Neuronal stem cell (in vitro differentiated cells): ENCODE measurements at regions not wholly inside any gene's neighbourhood (a gene's known extent, or its start where the extent isn't known, plus 50 kb on each side); places are given as distances from the start of the nearest gene placed in this dataset.

Experiments
- DNase-seq: peaks from one replicate; pipeline ENCODE4 v3.0.0-alpha.2; 2013; ENCODE audit warnings: low spot score
- H2AFZ ChIP-seq: one replicate; pipeline ENCODE4 v1.6.1; 2013; ENCODE audit warnings: mild to moderate bottlenecking, low read length, inconsistent platforms
- H2AK5ac ChIP-seq: 2 replicates; pipeline ENCODE4 v1.6.1; 2013; ENCODE audit warnings: low read depth, mild to moderate bottlenecking, inconsistent platforms, low read length, moderate library complexity, mixed read lengths
- H2BK120ac ChIP-seq: 2 replicates; pipeline ENCODE4 v1.6.1; 2013; ENCODE audit warnings: low read depth, mild to moderate bottlenecking, inconsistent platforms, low read length, moderate library complexity, mixed read lengths
- H2BK12ac ChIP-seq: one replicate; pipeline ENCODE4 v1.6.1; 2013; ENCODE audit warnings: low read length, inconsistent platforms
- H2BK15ac ChIP-seq: 2 replicates; pipeline ENCODE4 v1.6.1; 2013; ENCODE audit warnings: mild to moderate bottlenecking, low read length, inconsistent platforms, mixed read lengths
- H2BK5ac ChIP-seq: one replicate; pipeline ENCODE4 v1.6.1; 2013; ENCODE audit warnings: inconsistent platforms, mild to moderate bottlenecking, low read length, moderate library complexity
- H3K14ac ChIP-seq: one replicate; pipeline ENCODE4 v1.6.1; 2013; ENCODE audit warnings: low read length, inconsistent platforms
- H3K18ac ChIP-seq: 2 replicates; pipeline ENCODE4 v1.6.1; 2013; ENCODE audit warnings: low read length, inconsistent platforms
- H3K23ac ChIP-seq: 2 replicates; pipeline ENCODE4 v1.6.1; 2013; ENCODE audit warnings: low read depth, mild to moderate bottlenecking, mixed read lengths, low read length, inconsistent platforms; ENCODE audit not compliant: poor library complexity
- H3K27ac ChIP-seq: replicated peaks from 3 replicates; pipeline ENCODE4 v1.5.1; 2013; ENCODE audit warnings: low read length, inconsistent platforms
- H3K27me3 ChIP-seq, 3 experiments: 2 replicates each; pipeline ENCODE4 v1.6.1; 2013; ENCODE audit warnings: low read length in 3 of 3, mild to moderate bottlenecking in 2 of 3, inconsistent platforms in 1 of 3, low read depth in 1 of 3, mixed read lengths in 1 of 3, moderate library complexity in 1 of 3; ENCODE audit not compliant: control insufficient read depth in 3 of 3, insufficient read depth in 3 of 3
- H3K36me3 ChIP-seq, 2 donors: replicated peaks in 1 of 2; 2 replicates each; pipeline ENCODE4 v1.6.1; 2013; ENCODE audit warnings: low read length in 2 of 2; ENCODE audit not compliant: control insufficient read depth in 2 of 2, insufficient read depth in 2 of 2
- H3K4ac ChIP-seq: 2 replicates; pipeline ENCODE4 v1.6.1; 2013; ENCODE audit warnings: inconsistent platforms, mild to moderate bottlenecking, low read length, moderate library complexity
- H3K4me1 ChIP-seq, 2 donors: 1 replicate in 1 of 2; 2 replicates in 1 of 2; pipeline ENCODE4 v1.6.1; 2013; ENCODE audit warnings: low read length in 2 of 2, low read depth in 1 of 2; ENCODE audit not compliant: control insufficient read depth in 2 of 2, insufficient read depth in 1 of 2
- H3K4me2 ChIP-seq: one replicate; pipeline ENCODE4 v1.6.1; 2013; ENCODE audit warnings: mild to moderate bottlenecking, low read length, inconsistent platforms; ENCODE audit not compliant: insufficient read depth, poor library complexity, severe bottlenecking
- H3K4me3 ChIP-seq, 2 donors: 2 replicates each; pipeline ENCODE4 v1.5.1; 2013; ENCODE audit warnings: low read length in 2 of 2, mild to moderate bottlenecking in 2 of 2, inconsistent platforms in 1 of 2, moderate library complexity in 1 of 2
- H3K79me1 ChIP-seq: one replicate; pipeline ENCODE4 v1.6.1; 2013; ENCODE audit warnings: low read depth, mild to moderate bottlenecking, inconsistent platforms, low read length, moderate library complexity
- H3K9ac ChIP-seq: one replicate; pipeline ENCODE4 v1.6.1; 2013; ENCODE audit warnings: mild to moderate bottlenecking, low read depth, low read length, inconsistent platforms; ENCODE audit not compliant: poor library complexity
- H3K9me3 ChIP-seq, 2 donors: replicated peaks in 1 of 2; 2 replicates each; pipeline versions ENCODE3 to v1.6.1; 2013; ENCODE audit warnings: low read length in 2 of 2, mild to moderate bottlenecking in 2 of 2, inconsistent platforms in 1 of 2, low read depth in 1 of 2, mixed read lengths in 1 of 2, moderate library complexity in 1 of 2; ENCODE audit not compliant: control insufficient read depth in 2 of 2, insufficient read depth in 1 of 2
- H4K8ac ChIP-seq: one replicate; pipeline ENCODE4 v1.6.1; 2013; ENCODE audit warnings: low read depth, mild to moderate bottlenecking, inconsistent platforms, low read length, moderate library complexity
- H4K91ac ChIP-seq: one replicate; pipeline ENCODE4 v1.6.1; 2013; ENCODE audit warnings: low read length, low read depth, mild to moderate bottlenecking, inconsistent platforms; ENCODE audit not compliant: poor library complexity
- WGBS, 2 donors: extraction: QIAGEN DNeasy Blood & Tissue Kit; methylation state at CpG; one replicate each; pipeline ENCODE4 v1.1.7; 2013; ENCODE audit warnings: missing lambda C conversion rate in 2 of 2, mixed read lengths in 1 of 2; ENCODE audit not compliant: insufficient read length in 2 of 2, insufficient replicate concordance in 1 of 2; ENCODE audit errors: extremely low coverage in 2 of 2; 5-methylcytosine and 5-hydroxymethylcytosine counted together

DNA sequence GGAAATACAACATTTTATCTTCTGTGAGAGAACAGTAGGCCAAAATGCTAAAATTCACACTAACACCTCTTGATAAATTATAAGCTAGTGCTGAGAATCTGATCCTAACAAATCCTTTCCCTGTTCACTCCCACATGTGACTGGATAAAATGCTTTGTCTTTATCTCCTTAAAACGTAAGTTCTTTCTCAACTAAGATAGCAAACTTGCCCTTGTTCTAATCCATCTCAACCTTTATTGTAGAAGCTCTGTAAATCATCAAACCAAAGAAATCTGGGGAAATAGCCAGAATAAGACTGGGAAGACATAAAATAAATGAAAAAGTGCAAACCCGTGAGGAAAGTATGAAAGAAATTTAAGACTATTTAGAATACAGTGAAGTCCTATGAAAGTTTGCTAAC is 1058.4 kb upstream of the ACVR2A start:
- no peak overlapping the region for H2BK120ac ChIP-seq
- H4K91ac ChIP-seq = no peak overlapping the region
- no peak overlapping the region for H3K4me2 ChIP-seq
- no peak overlapping the region for H4K8ac ChIP-seq
- no peak overlapping the region for H2AFZ ChIP-seq
- no peak for DNase-seq
- H3K9ac ChIP-seq = no peak overlapping the region
- H2BK12ac ChIP-seq = no peak overlapping the region
- H2BK15ac ChIP-seq = no peak overlapping the region
- peaks cover 0 to 3% of the 10 kb centered on the region in 2 donors for H3K9me3 ChIP-seq
- WGBS, 2 donors = no CpG with 5 or more reads among the region's 2 CpGs
- H2BK5ac ChIP-seq = no peak overlapping the region
- H3K79me1 ChIP-seq = no peaks in the 10 kb centered on the region
- H3K27me3 ChIP-seq = no peaks in the 10 kb centered on the region
- H3K4me3 ChIP-seq = no peak overlapping the region
- H3K18ac ChIP-seq = no peak overlapping the region
- no peak overlapping the region for H3K23ac ChIP-seq
- H3K27ac ChIP-seq = no peak overlapping the region
- no peak overlapping the region for H2AK5ac ChIP-seq
- H3K36me3 ChIP-seq = no peaks in the 10 kb centered on the region
- H3K4ac ChIP-seq = no peak overlapping the region
- no peaks in the 10 kb centered on the region for H3K4me1 ChIP-seq
- no peak overlapping the region for H3K14ac ChIP-seq

DNA sequence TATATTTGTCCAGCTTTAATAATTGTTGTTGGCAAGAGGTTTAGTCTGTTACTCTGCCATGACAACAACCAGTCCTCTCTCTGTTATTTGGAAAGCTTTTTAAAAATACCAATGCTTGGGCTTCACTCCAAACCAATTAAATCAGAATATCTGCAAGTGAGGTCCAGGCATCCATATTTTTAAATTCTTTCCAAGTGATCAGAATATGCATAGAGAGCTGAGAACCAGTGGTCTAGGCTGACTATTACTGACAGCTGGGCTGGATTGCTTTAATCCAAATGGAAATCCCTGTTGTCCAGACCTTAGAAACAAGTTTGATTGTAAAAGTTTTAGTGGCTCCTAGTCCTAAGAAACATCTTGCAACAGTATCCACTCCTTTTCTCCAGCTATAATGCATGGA is 1059.7 kb upstream of the ACVR2A start:
- Histone ChIP-seq H3K14ac (no peak overlapping the region), H3K23ac (no peak overlapping the region)
- DNase-seq = no peak

DNA sequence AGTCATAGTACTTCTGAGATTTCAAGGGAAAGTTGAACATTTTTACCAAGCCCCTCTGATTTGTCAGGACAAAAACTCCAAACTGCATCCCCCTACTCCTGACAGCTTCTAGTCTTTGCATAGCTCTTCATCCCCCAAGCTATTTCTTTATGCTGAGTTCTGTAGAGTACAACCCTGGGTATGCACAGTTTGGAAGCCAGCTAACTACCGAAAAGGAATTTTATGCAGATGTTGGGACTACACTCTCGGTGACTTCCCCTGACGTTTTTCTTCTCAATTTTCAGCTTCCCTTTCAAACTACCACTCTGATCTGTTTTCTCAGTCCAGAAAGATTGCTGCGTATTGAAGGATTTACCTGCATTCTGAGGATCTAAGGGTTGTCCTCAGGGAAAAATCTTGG is 1060.2 kb upstream of the ACVR2A start:
- Histone ChIP-seq H3K9me3 (peaks cover 0 to 3% of the 10 kb centered on the region in 2 donors), H3K4ac (no peak overlapping the region), H2BK15ac (no peak overlapping the region), H3K27me3 (no peaks in the 10 kb centered on the region), H2AFZ (no peak overlapping the region), H3K27ac (no peak overlapping the region), H2BK120ac (no peak overlapping the region), H2AK5ac (no peak overlapping the region), H2BK5ac (no peak overlapping the region), H4K8ac (no peak overlapping the region), H3K23ac (no peak overlapping the region), H2BK12ac (no peak overlapping the region), H3K4me2 (no peak overlapping the region), H3K36me3 (no peaks in the 10 kb centered on the region), H3K18ac (no peak overlapping the region), H3K79me1 (no peaks in the 10 kb centered on the region), H3K4me3 (no peak overlapping the region), H3K14ac (no peak overlapping the region), H3K9ac (no peak overlapping the region), H3K4me1 (no peaks in the 10 kb centered on the region), H4K91ac (no peak overlapping the region)
- DNase-seq = no peak
- WGBS, 2 donors = no CpG with 5 or more reads among the region's 4 CpGs

More for the DNA sequence above, 1059.7 kb upstream of the ACVR2A start:
- Histone ChIP-seq H3K4me2 (no peak overlapping the region), H3K9ac (no peak overlapping the region), H3K27me3 (no peaks in the 10 kb centered on the region), H4K91ac (no peak overlapping the region), H3K4me3 (no peak overlapping the region), H3K79me1 (no peaks in the 10 kb centered on the region), H2BK5ac (no peak overlapping the region), H4K8ac (no peak overlapping the region), H3K36me3 (no peaks in the 10 kb centered on the region), H2AK5ac (no peak overlapping the region), H2BK120ac (no peak overlapping the region), H3K4me1 (no peaks in the 10 kb centered on the region), H3K9me3 (peaks cover 0 to 3% of the 10 kb centered on the region in 2 donors), H3K27ac (no peak overlapping the region), H2BK15ac (no peak overlapping the region), H3K18ac (no peak overlapping the region), H3K4ac (no peak overlapping the region), H2BK12ac (no peak overlapping the region), H2AFZ (no peak overlapping the region)

DNA sequence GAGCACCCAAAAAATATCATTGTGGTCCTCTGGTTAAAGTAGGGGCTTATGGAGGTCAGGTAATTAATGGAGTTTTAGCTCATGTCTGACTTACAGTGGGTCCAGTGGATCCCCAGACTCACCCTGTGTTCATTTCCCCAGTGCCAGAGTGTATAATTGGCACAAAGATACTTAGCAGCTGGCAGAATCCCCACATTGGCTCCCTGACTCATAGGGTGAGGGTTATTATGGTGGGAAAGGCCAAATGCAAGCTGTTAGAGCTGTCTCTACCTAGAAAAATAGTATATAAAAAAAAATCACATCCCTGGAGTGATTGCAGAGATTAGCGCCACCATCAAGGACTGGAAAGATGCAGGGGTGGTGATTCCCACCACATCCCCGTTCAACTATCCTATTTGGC is 1067.6 kb upstream of the ACVR2A start:
- no CpG with 5 or more reads among the region's 2 CpGs for WGBS, 2 donors
- Histone ChIP-seq H3K36me3 (no peaks in the 10 kb centered on the region), H3K27ac (no peak overlapping the region), H3K23ac (no peak overlapping the region), H2BK5ac (no peak overlapping the region), H3K4me1 (peaks cover 0 to 2% of the 10 kb centered on the region in 2 donors), H3K4ac (no peak overlapping the region), H3K9ac (no peak overlapping the region), H4K91ac (no peak overlapping the region), H3K27me3 (no peaks in the 10 kb centered on the region), H3K14ac (no peak overlapping the region), H3K4me2 (no peak overlapping the region), H3K18ac (no peak overlapping the region), H4K8ac (no peak overlapping the region), H2AK5ac (no peak overlapping the region), H2BK120ac (no peak overlapping the region), H3K79me1 (no peaks in the 10 kb centered on the region), H3K4me3 (no peak overlapping the region), H2BK12ac (no peak overlapping the region), H3K9me3 (no peaks in the 10 kb centered on the region), H2BK15ac (no peak overlapping the region), H2AFZ (no peak overlapping the region)
- no peak for DNase-seq
